Keratinocyte (primary cell): ENCODE measurements at regions not wholly inside any gene's neighbourhood (a gene's known extent, or its start where the extent isn't known, plus 50 kb on each side); places are given as distances from the start of the nearest gene placed in this dataset.

ENCODE experiments used
- DNase-seq: peaks from one replicate; pipeline ENCODE4 v3.0.0-alpha.2; 2011; ENCODE audit warnings: low read depth, missing footprints, low spot score
- FAIRE-seq: peaks from 2 replicates; lab custom pipeline; 2011; peaks lifted over from hg19 to GRCh38; lab: Jason Lieb, UNC
- H2AFZ ChIP-seq: 2 replicates; pipeline ENCODE4 v1.6.0; 2012; ENCODE audit warnings: low read length, control low read depth, inconsistent platforms; ENCODE audit not compliant: control insufficient read depth
- H3K27ac ChIP-seq: 2 replicates; pipeline ENCODE4 v1.5.1; 2011; ENCODE audit warnings: low read length; ENCODE audit not compliant: control insufficient read depth, insufficient read depth
- H3K27me3 ChIP-seq: 3 replicates; pipeline ENCODE4 v1.6.0; 2011; ENCODE audit warnings: low read length; ENCODE audit not compliant: control insufficient read depth, insufficient read depth; ENCODE audit errors: extremely low read depth
- H3K36me3 ChIP-seq, 2 experiments: 2 replicates in 1 of 2; 3 replicates in 1 of 2; pipeline ENCODE4 v1.5.1; 2011; ENCODE audit warnings: low read length in 2 of 2, mild to moderate bottlenecking in 1 of 2; ENCODE audit not compliant: control insufficient read depth in 2 of 2, insufficient read depth in 2 of 2; ENCODE audit errors: extremely low read depth in 1 of 2
- H3K4me1 ChIP-seq: 3 replicates; pipeline ENCODE4 v1.5.1; 2011; ENCODE audit warnings: low read length; ENCODE audit not compliant: control insufficient read depth, insufficient read depth; ENCODE audit errors: extremely low read depth
- H3K4me2 ChIP-seq: 3 replicates; pipeline ENCODE4 v1.6.0; 2011; ENCODE audit warnings: low read depth, low read length; ENCODE audit not compliant: control insufficient read depth, insufficient read depth; ENCODE audit errors: extremely low read depth
- H3K4me3 ChIP-seq, 3 experiments: fragments of 200-600 bp in 1 of 3; sonication (generic) in 1 of 3; 2 replicates in 2 of 3; 3 replicates in 1 of 3; pipeline ENCODE4 v1.5.1; 2011 to 2016; ENCODE audit warnings: low read length in 3 of 3, mild to moderate bottlenecking in 3 of 3, control low read depth in 2 of 3, inconsistent platforms in 1 of 3, low read depth in 1 of 3, mixed read lengths in 1 of 3, mixed run types in 1 of 3, moderate library complexity in 1 of 3; ENCODE audit not compliant: control insufficient read depth in 2 of 3, insufficient read depth in 2 of 3; ENCODE audit errors: extremely low read depth in 1 of 3
- H3K79me2 ChIP-seq: 2 replicates; pipeline ENCODE4 v1.6.0; 2012; ENCODE audit warnings: low read length; ENCODE audit not compliant: control insufficient read depth, insufficient read depth
- H3K9ac ChIP-seq: 3 replicates; pipeline ENCODE4 v1.6.0; 2011; ENCODE audit warnings: low read length; ENCODE audit not compliant: control insufficient read depth, insufficient read depth; ENCODE audit errors: extremely low read depth
- H3K9me1 ChIP-seq: 3 replicates; pipeline ENCODE4 v1.6.0; 2011; ENCODE audit warnings: low read length; ENCODE audit not compliant: control insufficient read depth, insufficient read depth; ENCODE audit errors: extremely low read depth
- H3K9me3 ChIP-seq: 2 replicates; pipeline ENCODE4 v1.5.1; 2012; ENCODE audit warnings: low read depth, low read length; ENCODE audit not compliant: control insufficient read depth
- H4K20me1 ChIP-seq: 3 replicates; pipeline ENCODE4 v1.6.0; 2011; ENCODE audit warnings: low read length; ENCODE audit not compliant: control insufficient read depth, insufficient read depth; ENCODE audit errors: extremely low read depth
- EZH2 ChIP-seq: IDR thresholded peaks from one replicate; pipeline ENCODE4 v1.6.1; 2012; ENCODE audit warnings: inconsistent platforms, mild to moderate bottlenecking, low read length, moderate library complexity
- dilution Hi-C: fragments of 300-500 bp; cut with MboI; formaldehyde crosslinking; loops from one replicate; pipeline ENCODE4 v1.7.0; 2020; ENCODE audit warnings: low sequenced_read_pairs; ENCODE audit not compliant: extremely low pct_ligation_motif_present
- TF ChIP-seq, protein P1 (sequence below), 3 experiments: IDR thresholded peaks in 1 of 3; conservative IDR thresholded peaks in 1 of 3; optimal IDR thresholded peaks in 1 of 3; 2 replicates in 2 of 3; 3 replicates in 1 of 3; pipeline versions ENCODE3 to v1.5.1; 2011; ENCODE audit warnings: low read length in 3 of 3, mild to moderate bottlenecking in 3 of 3, moderate library complexity in 2 of 3, control low read depth in 1 of 3, inconsistent platforms in 1 of 3; ENCODE audit not compliant: insufficient read depth in 2 of 3; ENCODE audit errors: extremely low read depth in 1 of 3

DNA sequence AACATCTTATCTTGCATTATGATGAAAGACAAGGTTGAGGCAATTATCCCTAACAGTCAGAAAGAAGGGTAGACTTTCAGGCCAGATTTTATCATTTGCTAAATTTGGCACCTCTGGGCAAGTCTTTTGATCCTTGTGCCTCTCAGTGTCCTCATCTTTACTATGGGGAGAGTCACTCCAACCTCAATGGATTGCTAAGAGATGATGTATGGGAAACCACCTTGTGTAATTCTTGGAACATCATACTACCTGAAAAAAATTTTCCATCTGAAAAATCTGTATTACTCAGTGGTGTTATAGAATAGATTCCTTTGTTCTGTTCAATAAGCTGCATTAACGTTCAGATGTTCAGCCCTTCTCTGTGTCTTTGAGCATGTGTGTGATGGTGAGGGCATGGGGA is 230.7 kb downstream of the TGFB2 start:
- no peak for TF ChIP-seq EZH2
- TF ChIP-seq, protein P1, sequence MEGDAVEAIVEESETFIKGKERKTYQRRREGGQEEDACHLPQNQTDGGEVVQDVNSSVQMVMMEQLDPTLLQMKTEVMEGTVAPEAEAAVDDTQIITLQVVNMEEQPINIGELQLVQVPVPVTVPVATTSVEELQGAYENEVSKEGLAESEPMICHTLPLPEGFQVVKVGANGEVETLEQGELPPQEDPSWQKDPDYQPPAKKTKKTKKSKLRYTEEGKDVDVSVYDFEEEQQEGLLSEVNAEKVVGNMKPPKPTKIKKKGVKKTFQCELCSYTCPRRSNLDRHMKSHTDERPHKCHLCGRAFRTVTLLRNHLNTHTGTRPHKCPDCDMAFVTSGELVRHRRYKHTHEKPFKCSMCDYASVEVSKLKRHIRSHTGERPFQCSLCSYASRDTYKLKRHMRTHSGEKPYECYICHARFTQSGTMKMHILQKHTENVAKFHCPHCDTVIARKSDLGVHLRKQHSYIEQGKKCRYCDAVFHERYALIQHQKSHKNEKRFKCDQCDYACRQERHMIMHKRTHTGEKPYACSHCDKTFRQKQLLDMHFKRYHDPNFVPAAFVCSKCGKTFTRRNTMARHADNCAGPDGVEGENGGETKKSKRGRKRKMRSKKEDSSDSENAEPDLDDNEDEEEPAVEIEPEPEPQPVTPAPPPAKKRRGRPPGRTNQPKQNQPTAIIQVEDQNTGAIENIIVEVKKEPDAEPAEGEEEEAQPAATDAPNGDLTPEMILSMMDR (optimal IDR thresholded peaks at IDR 0.05 in 1 of 3, IDR thresholded peaks at IDR 0.05 in 1 of 3, conservative IDR thresholded peaks at IDR 0.05 in 1 of 3; ENCODE audit: extremely low read depth in 1 of 3, insufficient read depth in 2 of 3, low read length in 3 of 3): no peak
- no peaks in the 10 kb centered on the region for H4K20me1 ChIP-seq
- no peak overlapping the region for H3K9ac ChIP-seq
- H3K9me1 ChIP-seq: no peaks in the 10 kb centered on the region
- H3K4me1 ChIP-seq: peaks cover 9% of the 10 kb centered on the region
- no peak overlapping the region for H3K4me3 ChIP-seq
- H2AFZ ChIP-seq: peak overlapping the region; percentile 10
- no peaks in the 10 kb centered on the region for H3K27me3 ChIP-seq
- H3K36me3 ChIP-seq: no peaks in the 10 kb centered on the region
- no peaks in the 10 kb centered on the region for H3K9me3 ChIP-seq
- no peak overlapping the region for H3K4me2 ChIP-seq
- no peak overlapping the region for H3K27ac ChIP-seq
- FAIRE-seq (peak; percentile 62), DNase-seq (peak; percentile 30)
- no peaks in the 10 kb centered on the region for H3K79me2 ChIP-seq
- dilution Hi-C loops: no loop called here

DNA sequence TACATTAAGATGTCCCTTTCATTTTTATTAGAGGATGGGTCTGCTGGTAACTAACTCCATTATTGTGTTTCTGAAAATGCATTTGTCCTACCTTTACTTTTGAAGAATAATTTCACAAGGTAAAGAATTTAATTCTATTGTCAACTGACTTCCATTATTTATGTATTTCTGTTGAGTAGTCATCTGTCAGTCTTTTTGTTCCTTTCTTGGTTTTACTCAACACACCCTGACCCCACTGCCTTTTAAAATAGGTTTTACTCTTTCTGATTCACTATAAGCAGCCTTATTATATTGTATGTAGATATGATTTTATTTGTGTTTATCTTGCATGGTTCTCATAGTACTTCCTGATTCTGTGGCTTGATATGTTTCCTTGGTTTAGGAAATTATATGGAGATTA is 237.5 kb downstream of the TGFB2 start:
- Histone ChIP-seq H3K9ac (no peak overlapping the region), H3K79me2 (no peaks in the 10 kb centered on the region), H3K4me1 (peaks cover 14% of the 10 kb centered on the region), H2AFZ (no peak overlapping the region), H3K4me2 (no peak overlapping the region), H3K9me3 (no peaks in the 10 kb centered on the region), H3K27ac (no peak overlapping the region), H4K20me1 (no peaks in the 10 kb centered on the region), H3K4me3 (no peak overlapping the region), H3K9me1 (no peaks in the 10 kb centered on the region), H3K27me3 (no peaks in the 10 kb centered on the region), H3K36me3 (no peaks in the 10 kb centered on the region)
- DNase-seq (no peak), FAIRE-seq (peak; percentile 36)
- dilution Hi-C loops: no loop called here
- no peak for TF ChIP-seq EZH2
- TF ChIP-seq, protein P1 (optimal IDR thresholded peaks at IDR 0.05 in 1 of 3, IDR thresholded peaks at IDR 0.05 in 1 of 3, conservative IDR thresholded peaks at IDR 0.05 in 1 of 3; ENCODE audit: extremely low read depth in 1 of 3, insufficient read depth in 2 of 3, low read length in 3 of 3): no peak
